AG04449 (cell line): ENCODE measurements at regions not wholly inside any gene's neighbourhood (a gene's known extent, or its start where the extent isn't known, plus 50 kb on each side); places are given as distances from the start of the nearest gene placed in this dataset.
"Not testable (repeated sequence)": the region's sequence is repeated elsewhere in the genome, so short reads cannot be mapped to it uniquely, and the experiment has no call there.

Experiments
- CTCF ChIA-PET: fragments of 350-600 bp; formaldehyde crosslinking; extraction: SDS; loops from one replicate; lab custom pipeline; 2021; ENCODE audit warnings: antibody characterized with exemption; lab: Yijun Ruan, JAX
- POLR2A ChIA-PET: fragments of 400-600, 350-600 bp; formaldehyde crosslinking; extraction: SDS; loops from one replicate; lab custom pipeline; 2020; ENCODE audit warnings: antibody characterized with exemption, inconsistent platforms; lab: Yijun Ruan, JAX
- DNase-seq: peaks from one replicate; pipeline ENCODE4 v3.0.0-alpha.2; 2010; ENCODE audit warnings: low read depth, low spot score
- H3K4me3 ChIP-seq: 2 replicates; pipeline ENCODE4 v1.5.1; 2011; ENCODE audit warnings: low read depth, mild to moderate bottlenecking, control low read depth, low read length
- CTCF ChIP-seq: IDR thresholded peaks from one replicate; pipeline ENCODE4 v1.5.1; 2011; ENCODE audit warnings: mild to moderate bottlenecking, moderate library complexity, low read length, control low read depth, inconsistent platforms; ENCODE audit not compliant: insufficient read depth; ENCODE audit errors: missing control alignments

GRCh38 chr9:89687188-89687587 is 82.4 kb downstream of the GADD45G start:
- CTCF ChIA-PET, result no interaction called here
- DNase-seq, result no peak
- POLR2A ChIA-PET, result no interaction called here
- no peak overlapping the region for H3K4me3 ChIP-seq
- TF ChIP-seq CTCF, result no peak

- POLR2A ChIA-PET, result no interaction called here
- H3K4me3 ChIP-seq, result no peak overlapping the region
- no peak for DNase-seq
- no peak for TF ChIP-seq CTCF
- CTCF ChIA-PET, result no interaction called here
These were observed 83.0 kb downstream of the GADD45G start for GRCh38 chr9:89687848-89688247.

- POLR2A ChIA-PET, DNase-seq, CTCF ChIA-PET, H3K4me3 ChIP-seq: not testable (repeated sequence)
These were observed 84.5 kb downstream of the GADD45G start for GRCh38 chr9:89689321-89689720.

- CTCF ChIA-PET, result no interaction called here
- no peak for TF ChIP-seq CTCF
- POLR2A ChIA-PET, result no interaction called here
- H3K4me3 ChIP-seq, result no peak overlapping the region
- DNase-seq, result no peak
These were observed 85.6 kb downstream of the GADD45G start for GRCh38 chr9:89690334-89690912.

- no peak overlapping the region for H3K4me3 ChIP-seq
- POLR2A ChIA-PET, result no interaction called here
- no peak for TF ChIP-seq CTCF
- no peak for DNase-seq
- CTCF ChIA-PET, result no interaction called here
These were observed 90.7 kb downstream of the GADD45G start for GRCh38 chr9:89695441-89695891.

- POLR2A ChIA-PET, DNase-seq, CTCF ChIA-PET, H3K4me3 ChIP-seq: not testable (repeated sequence)
These were observed 91.2 kb downstream of the GADD45G start for GRCh38 chr9:89695979-89696378.

- POLR2A ChIA-PET, result no interaction called here
- DNase-seq, result no peak
- H3K4me3 ChIP-seq, result no peak overlapping the region
- CTCF ChIA-PET, result no interaction called here
- TF ChIP-seq CTCF, result no peak
These were observed 92.0 kb downstream of the GADD45G start for GRCh38 chr9:89696780-89697179.
